Fibroblast of gingiva (primary cell): ENCODE measurements at regions not wholly inside any gene's neighbourhood (a gene's known extent, or its start where the extent isn't known, plus 50 kb on each side); places are given as distances from the start of the nearest gene placed in this dataset.

Source experiments
- DNase-seq: peaks from one replicate; pipeline ENCODE4 v3.0.0-alpha.2; 2011; ENCODE audit warnings: low read depth

- DNase-seq, result no peak
Measured at GRCh38 chr2:144078802-144079724, 440.9 kb downstream of the ZEB2 start.

- peak; percentile 89 for DNase-seq
Measured at GRCh38 chr2:144078106-144078505, 441.8 kb downstream of the ZEB2 start.

DNA sequence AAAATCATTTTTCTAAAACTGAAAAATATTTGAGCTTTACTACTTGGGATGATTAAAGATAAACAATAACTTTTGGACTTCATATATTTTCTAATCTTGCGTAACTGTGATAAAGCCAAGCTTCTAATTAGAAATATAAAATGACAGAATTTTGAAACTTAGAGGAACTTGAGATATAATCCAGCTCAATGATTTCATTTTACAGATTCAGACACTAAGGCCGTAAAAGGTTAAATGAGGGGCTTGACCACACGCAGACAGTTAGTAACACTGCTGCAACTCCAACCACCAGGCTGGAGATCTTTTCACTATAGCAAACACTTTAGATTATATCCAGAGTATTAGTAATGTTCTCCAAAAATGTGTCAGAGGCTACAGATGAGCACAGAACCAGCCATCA, 445.5 kb downstream of the ZEB2 start:
- DNase-seq, result no peak

DNA sequence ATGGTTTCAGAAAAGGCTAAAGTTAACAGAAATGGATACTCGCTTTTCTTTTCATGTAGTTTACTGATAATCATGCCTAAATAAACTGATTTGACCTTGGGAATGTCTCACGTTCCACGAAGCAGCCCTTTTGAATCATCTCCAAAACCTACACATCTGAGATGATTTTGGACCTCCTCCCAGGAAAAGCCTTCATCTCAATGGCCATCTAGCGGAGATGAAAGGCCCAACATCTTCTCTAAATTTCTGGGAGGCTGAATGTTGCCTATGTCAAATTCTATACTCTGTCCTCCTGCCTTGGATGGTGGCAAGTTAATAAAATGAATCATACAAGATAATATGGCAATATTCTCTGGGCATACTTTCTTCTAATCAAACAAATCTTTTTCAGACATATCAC, 448.5 kb downstream of the ZEB2 start:
- DNase-seq, result peak; percentile 87

- no peak for DNase-seq
Measured at GRCh38 chr2:144067506-144067905, 452.4 kb downstream of the ZEB2 start.

- DNase-seq, result no peak
Measured at GRCh38 chr2:144063602-144064001, 456.3 kb downstream of the ZEB2 start.

- no peak for DNase-seq
Measured at GRCh38 chr2:144054911-144055310, 465.0 kb downstream of the ZEB2 start.

DNA sequence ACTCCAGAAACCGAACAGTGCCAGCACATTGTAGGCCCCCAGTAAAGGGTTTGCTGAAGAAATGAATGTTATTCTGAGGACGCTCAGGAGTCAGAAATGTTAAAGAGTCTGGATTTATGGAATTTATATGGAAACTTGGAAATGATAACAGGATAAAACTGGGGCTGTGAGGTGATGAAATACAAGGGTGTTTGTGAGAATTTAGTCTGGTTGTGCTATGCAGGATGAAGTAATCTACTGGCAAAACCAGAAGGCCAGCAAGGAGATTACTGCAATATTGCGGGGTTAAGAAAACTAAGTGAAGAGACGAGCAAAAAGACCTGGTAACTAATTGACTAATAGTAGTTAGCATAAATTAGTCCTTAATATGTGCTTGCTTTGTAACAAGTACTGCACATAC, 467.8 kb downstream of the ZEB2 start:
- DNase-seq, result no peak

GRCh38 chr2:144049137-144049536, 470.8 kb downstream of the ZEB2 start:
- DNase-seq, result no peak

DNA sequence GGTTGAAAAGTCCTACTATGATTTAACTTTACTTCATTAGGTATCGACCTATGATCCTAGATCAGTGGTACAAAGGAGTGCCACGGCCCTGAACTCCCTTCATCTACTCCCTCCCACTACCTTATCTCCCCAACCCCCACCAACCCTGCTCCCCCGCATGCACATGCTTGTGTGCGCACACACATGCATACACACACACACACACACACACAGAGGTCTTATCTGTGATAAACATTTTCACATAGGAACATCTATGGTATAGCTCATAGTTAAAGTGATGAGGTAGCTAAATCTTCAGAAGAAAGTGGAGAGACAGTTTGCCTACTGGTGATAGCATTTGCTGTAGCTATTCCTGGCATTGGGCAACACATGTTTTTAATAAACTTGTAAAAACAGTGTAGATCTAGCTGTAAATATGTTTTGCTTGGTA, 471.3 kb downstream of the ZEB2 start:
- DNase-seq, result peak; percentile 47

DNA sequence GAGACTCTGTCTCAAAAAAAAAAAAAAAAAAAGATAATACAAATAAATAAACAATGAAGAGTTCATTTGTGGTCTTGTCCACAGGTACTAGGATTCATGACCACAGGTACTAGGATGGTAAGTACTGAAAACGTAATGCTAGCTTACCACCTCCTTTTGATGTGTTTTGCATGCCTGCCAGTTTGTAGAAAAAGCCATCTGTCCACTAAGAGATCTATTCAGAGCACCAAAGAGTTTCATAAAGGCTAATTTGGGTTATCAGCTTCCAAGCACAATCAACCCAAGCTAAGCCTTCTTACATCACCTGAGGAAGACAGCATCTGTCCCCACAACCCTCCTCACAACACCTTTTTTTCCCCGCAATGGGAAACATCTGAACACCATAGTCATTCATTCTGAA, 477.2 kb downstream of the ZEB2 start:
- no peak for DNase-seq

GRCh38 chr2:144041612-144042011, 478.3 kb downstream of the ZEB2 start:
- no peak for DNase-seq

- DNase-seq, result no peak
Measured at GRCh38 chr2:144040834-144041233, 479.1 kb downstream of the ZEB2 start.

- DNase-seq, result peak; percentile 98
Measured at GRCh38 chr2:144032566-144032965, 487.4 kb downstream of the ZEB2 start.

GRCh38 chr2:144030791-144031190, 489.1 kb downstream of the ZEB2 start:
- no peak for DNase-seq

- DNase-seq, result no peak
Measured at GRCh38 chr2:144027593-144027992, 492.3 kb downstream of the ZEB2 start.

GRCh38 chr2:144026753-144027152, 493.2 kb downstream of the ZEB2 start:
- DNase-seq, result no peak

GRCh38 chr2:144020047-144020446, 499.9 kb downstream of the ZEB2 start:
- no peak for DNase-seq

DNA sequence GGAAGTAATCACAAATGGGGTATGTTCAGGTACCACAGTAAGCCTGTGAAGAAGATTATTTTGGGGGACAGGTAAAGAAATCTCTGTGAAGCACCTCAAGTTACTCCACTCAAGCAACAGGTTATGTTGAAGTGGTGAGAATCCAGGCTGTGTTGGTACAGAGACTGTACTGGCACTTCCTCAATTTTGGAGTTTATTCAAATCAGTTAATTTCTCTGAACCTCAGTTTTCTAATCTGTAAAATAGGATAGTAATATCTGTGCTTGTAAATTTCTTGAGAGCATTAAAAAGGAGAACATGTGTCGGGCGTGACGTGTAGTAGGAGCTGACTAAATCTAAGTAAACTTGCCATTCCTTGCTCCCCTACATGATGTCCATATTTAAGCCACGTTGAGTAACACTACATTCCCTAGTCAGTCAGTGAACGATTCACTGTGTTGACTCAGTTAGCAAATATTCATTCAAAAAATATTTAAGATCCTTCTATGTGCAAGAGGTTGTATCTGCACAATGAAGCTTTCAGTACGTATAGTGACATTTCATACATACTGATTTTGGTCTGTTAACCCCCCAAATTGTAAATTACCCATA, 504.2 kb downstream of the ZEB2 start:
- peak; percentile 90 for DNase-seq

- no peak for DNase-seq
Measured at GRCh38 chr2:144015036-144015435, 504.9 kb downstream of the ZEB2 start.

DNA sequence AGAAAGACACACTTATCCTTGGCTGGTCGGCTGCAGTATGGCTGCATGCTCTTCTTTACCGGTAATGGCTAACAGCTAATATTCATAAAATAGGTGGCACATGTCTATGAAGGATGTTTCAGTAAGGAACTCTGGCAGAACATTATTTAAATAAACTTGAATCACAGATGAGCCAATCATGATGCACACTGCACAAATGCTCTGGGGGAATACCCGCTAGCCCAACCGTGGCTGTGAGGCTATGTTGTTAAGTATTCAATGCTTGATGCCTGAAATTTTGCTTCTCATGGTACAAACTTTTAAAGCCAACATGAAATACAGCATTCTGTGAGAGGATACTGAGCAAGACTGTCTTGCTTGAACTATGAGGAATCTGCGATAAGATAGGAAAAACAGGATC, 505.8 kb downstream of the ZEB2 start:
- peak; percentile 47 for DNase-seq

- DNase-seq, result no peak
Measured at GRCh38 chr2:144012304-144012703, 507.6 kb downstream of the ZEB2 start.

GRCh38 chr2:144011553-144011952, 508.4 kb downstream of the ZEB2 start:
- no peak for DNase-seq

DNA sequence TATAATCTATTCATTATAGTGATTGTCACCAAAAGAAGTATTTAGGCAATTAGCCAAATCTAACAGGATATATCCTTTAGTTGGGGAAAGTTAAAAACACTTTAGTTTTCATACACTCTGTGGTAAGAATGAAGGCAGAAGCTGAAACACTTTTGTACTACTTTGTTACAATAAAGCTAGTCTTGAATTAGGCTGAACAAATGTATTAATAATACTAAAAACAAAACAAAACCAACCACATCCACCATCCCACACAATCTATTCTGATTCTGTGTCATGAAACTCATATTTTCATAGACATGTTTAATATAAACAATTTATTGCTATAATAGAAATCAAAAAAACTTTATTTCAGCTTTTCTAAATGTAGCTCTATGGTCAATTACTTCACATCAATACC, 508.8 kb downstream of the ZEB2 start:
- DNase-seq, result no peak
